Adrenal gland (tissue), 9 donors: ENCODE measurements at regions not wholly inside any gene's neighbourhood (a gene's known extent, or its start where the extent isn't known, plus 50 kb on each side); places are given as distances from the start of the nearest gene placed in this dataset.
A peak's percentile ranks its signal among the peaks of the same experiment; 100 is the strongest.

Experiments used
- DNase-seq, 7 donors: peaks; one replicate each; pipeline ENCODE4 v3.0.0-alpha.2; 2019 to 2020
- H3K27ac ChIP-seq, 5 donors: fragments of 200-600 bp; sonication (generic) in 4 of 5; 1 replicate in 3 of 5; 2 replicates in 2 of 5; pipeline versions ENCODE4 v1.5.1 to v1.8.0; 2016 to 2020; ENCODE audit warnings: mild to moderate bottlenecking in 1 of 5
- H3K27me3 ChIP-seq: fragments of 200-600 bp; 2 replicates; pipeline ENCODE4 v1.8.0; 2021
- H3K36me3 ChIP-seq, 2 donors: fragments of 200-600 bp; replicated peaks in 1 of 2; 1 replicate in 1 of 2; 2 replicates in 1 of 2; pipeline versions ENCODE4 v1.5.1 to v1.8.0; 2018 to 2022
- H3K4me1 ChIP-seq, 2 donors: fragments of 200-600 bp; replicated peaks in 1 of 2; 1 replicate in 1 of 2; 2 replicates in 1 of 2; pipeline versions ENCODE4 v1.5.1 to v1.8.0; 2018 to 2021
- H3K4me3 ChIP-seq, 4 donors: fragments of 200-600 bp; sonication (generic) in 3 of 4; one replicate each; pipeline ENCODE4 v1.5.1; 2016 to 2018
- H3K9me3 ChIP-seq, 3 donors: fragments of 200-600 bp; sonication (generic) in 1 of 3; replicated peaks in 1 of 3; 1 replicate in 2 of 3; 2 replicates in 1 of 3; pipeline versions ENCODE4 v1.5.1 to v1.8.0; 2016 to 2021
- CTCF ChIP-seq, 6 experiments: fragments of 450-650 bp in 4 of 6; fragments of 200-600 bp in 2 of 6; sonication (generic) in 1 of 6; IDR thresholded peaks; 1 replicate in 5 of 6; 2 replicates in 1 of 6; pipeline versions ENCODE4 v1.5.1 to v1.8.0; 2016 to 2021; ENCODE audit warnings: antibody characterized with exemption in 6 of 6, mild to moderate bottlenecking in 2 of 6, moderate library complexity in 1 of 6
- POLR2A ChIP-seq, 2 donors: fragments of 450-650 bp; IDR thresholded peaks; one replicate each; pipeline ENCODE4 v1.6.1; 2017; ENCODE audit warnings: antibody characterized with exemption in 2 of 2, mild to moderate bottlenecking in 2 of 2, moderate library complexity in 1 of 2
- WGBS, 4 donors: extraction: QIAGEN DNeasy Blood & Tissue Kit in 2 of 4; methylation state at CpG; one replicate each; pipeline versions ENCODE4 v1.1.5 to v1.1.7; 2013 to 2017; 5-methylcytosine and 5-hydroxymethylcytosine counted together
- intact Hi-C, 2 donors: fragments of 100-400 bp; cut with DNase I; formaldehyde crosslinking; loops; one replicate each; pipeline versions ENCODE4 v1.14.1 to v1.15.0; 2022 to 2023
- donor health status: healthy with polysubstance abuse.
- donor health status: Bipolar disorder and iron deficiency.
- donor health status: DM: yes; HTN: yes; CAD: no.
- donor health status: DM: no; HTN: no; CAD: no.
- donor health status: DM: no; HTN: no; CAD: no.

GRCh38 chr18:10374195-10374594 lies 80.2 kb upstream of the APCDD1 start:
- no peak overlapping the region for H3K27ac ChIP-seq
- no peak for DNase-seq
- intact Hi-C loops = no loop called here
- H3K27me3 ChIP-seq = no peaks in the 10 kb centered on the region
- WGBS, 4 donors = 84 to 95% (median 85%) methylated on average over 7 to 10 of the region's 10 CpGs
- H3K9me3 ChIP-seq = no peaks in the 10 kb centered on the region
- no peaks in the 10 kb centered on the region for H3K36me3 ChIP-seq
- H3K4me1 ChIP-seq = no peaks in the 10 kb centered on the region
- TF ChIP-seq POLR2A (IDR thresholded peaks at IDR 0.05) (no peak), CTCF (IDR thresholded peaks at IDR 0.05) (no peak)
- H3K4me3 ChIP-seq = no peak overlapping the region

DNA sequence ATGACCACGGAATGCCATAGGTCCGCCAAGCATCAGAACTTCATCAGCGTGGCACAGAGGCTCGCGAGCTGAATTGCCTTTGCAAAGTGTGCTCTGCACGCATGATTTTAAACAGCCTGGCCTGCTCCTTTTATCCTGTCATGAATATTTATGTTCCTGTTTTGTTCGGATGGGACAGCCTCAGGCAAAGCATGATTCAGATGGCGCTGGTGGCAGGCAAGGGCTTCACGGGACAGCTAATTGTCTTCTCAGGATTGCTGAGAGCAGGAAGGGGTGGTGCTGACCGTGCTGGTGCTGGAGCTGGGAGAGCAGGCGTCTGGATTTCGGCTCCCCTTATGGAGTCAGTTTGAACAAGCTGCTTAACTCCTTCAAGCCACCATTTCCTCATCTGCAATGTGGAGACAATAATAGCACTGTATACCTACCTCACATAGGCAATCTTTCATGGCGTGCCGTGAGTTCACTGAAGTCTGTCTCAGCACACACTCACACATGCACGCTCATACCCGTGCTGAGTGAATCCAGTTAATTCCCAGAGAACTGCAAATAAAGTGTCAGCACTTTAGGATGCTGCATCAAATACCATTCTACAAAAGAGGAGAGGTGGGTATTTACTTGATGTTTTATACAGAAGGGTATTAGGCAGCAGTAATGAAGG lies 79.7 kb upstream of the APCDD1 start:
- intact Hi-C loops = no loop called here
- H3K4me1 ChIP-seq = no peaks in the 10 kb centered on the region
- TF ChIP-seq POLR2A (IDR thresholded peaks at IDR 0.05) (no peak), CTCF (IDR thresholded peaks at IDR 0.05) (no peak)
- H3K27me3 ChIP-seq = no peaks in the 10 kb centered on the region
- DNase-seq = peak in 1 of 7 donors; percentile 58
- H3K27ac ChIP-seq = no peak overlapping the region
- WGBS, 4 donors = 81 to 85% (median 84%) methylated on average over 14 to 16 of the region's 16 CpGs
- no peaks in the 10 kb centered on the region for H3K36me3 ChIP-seq
- no peak overlapping the region for H3K4me3 ChIP-seq
- H3K9me3 ChIP-seq = no peaks in the 10 kb centered on the region

DNA sequence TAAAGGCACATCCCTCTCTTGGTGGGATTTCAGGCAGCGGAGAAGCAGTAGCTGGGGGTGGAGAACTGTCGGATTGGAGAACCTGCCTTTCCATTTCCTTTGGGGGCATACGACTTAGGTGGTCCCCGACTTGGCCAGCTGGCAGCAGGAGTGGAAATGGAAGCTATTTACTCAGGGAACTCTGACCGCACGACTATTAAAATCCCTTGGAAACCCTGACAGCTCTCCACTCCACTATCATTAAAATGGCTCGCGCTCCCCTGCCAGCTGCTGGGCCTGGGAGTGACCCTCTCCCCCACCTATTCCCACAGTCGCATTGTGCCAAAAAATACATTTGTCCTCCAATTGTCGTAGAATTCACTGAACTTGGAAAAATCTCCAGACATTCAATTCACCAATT lies 77.7 kb upstream of the APCDD1 start:
- TF ChIP-seq POLR2A (IDR thresholded peaks at IDR 0.05) (no peak), CTCF (IDR thresholded peaks at IDR 0.05) (no peak)
- H3K27ac ChIP-seq = no peak overlapping the region
- intact Hi-C loops = no loop called here

GRCh38 chr18:10377956-10378355 lies 76.5 kb upstream of the APCDD1 start:
- WGBS, 4 donors = 90 to 100% (median 94%) methylated on average over 1 of the region's 1 CpG
- Histone ChIP-seq H3K4me1 (no peaks in the 10 kb centered on the region), H3K27me3 (no peaks in the 10 kb centered on the region), H3K27ac (no peak overlapping the region), H3K36me3 (no peaks in the 10 kb centered on the region), H3K9me3 (no peaks in the 10 kb centered on the region), H3K4me3 (no peak overlapping the region)
- TF ChIP-seq POLR2A (IDR thresholded peaks at IDR 0.05) (no peak), CTCF (IDR thresholded peaks at IDR 0.05) (no peak)
- no peak for DNase-seq
- intact Hi-C loops = no loop called here

More for the DNA sequence above, 77.7 kb upstream of the APCDD1 start:
- Histone ChIP-seq H3K4me3 (no peak overlapping the region), H3K27me3 (no peaks in the 10 kb centered on the region), H3K9me3 (no peaks in the 10 kb centered on the region), H3K36me3 (no peaks in the 10 kb centered on the region), H3K4me1 (no peaks in the 10 kb centered on the region)
- 69 to 82% (median 72%) methylated on average over 10 of the region's 10 CpGs for WGBS, 4 donors
- peak in 1 of 7 donors; percentile 17 for DNase-seq
